ENCODE measurements at regions not wholly inside any gene's neighbourhood (a gene's known extent, or its start where the extent isn't known, plus 50 kb on each side); places are given as distances from the start of the nearest gene placed in this dataset.

DNA sequence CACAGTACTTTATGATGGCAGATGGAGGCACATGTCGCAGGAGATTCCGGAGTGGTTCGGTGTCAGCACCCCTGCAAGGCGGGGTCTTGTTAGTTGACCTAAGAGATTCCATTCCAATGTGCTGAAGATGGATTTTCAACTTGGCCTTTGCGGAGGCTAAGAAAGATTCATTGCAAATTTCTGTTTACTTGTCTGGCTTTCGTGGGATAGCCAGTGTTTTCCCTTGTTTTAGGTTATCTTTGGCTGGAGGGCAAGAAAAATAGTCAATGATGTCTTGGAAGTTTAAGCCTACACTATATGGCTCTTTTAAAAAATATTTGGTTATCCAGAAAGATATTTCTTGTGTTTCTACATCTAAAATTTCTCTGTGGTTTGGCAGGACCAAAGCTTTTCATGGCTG is 123.6 kb upstream of the PTCH1 start:
- in situ Hi-C loops (cut with MboI) = no loop called here
- H3K4me2 ChIP-seq (ENCODE audit: insufficient read depth, low read length) = no peak overlapping the region
- no peak for ATAC-seq
- no peak overlapping the region for H2AFZ ChIP-seq (ENCODE audit: low read depth, low read length)
- H3K4me3 ChIP-seq = no peak overlapping the region
- FAIRE-seq = no peak
- 2% methylated on average over 6 of the region's 6 CpGs for WGBS (ENCODE audit: insufficient coverage, low coverage, missing lambda C conversion rate)
- POLR2A ChIA-PET = no interaction called here
- no peak overlapping the region for H3K27ac ChIP-seq (ENCODE audit: extremely low read depth, low read depth, low read length)
- H3K4me1 ChIP-seq (replicated peaks in 1 of 2; ENCODE audit: control insufficient read depth in 2 of 2, insufficient read depth in 2 of 2, low read length in 2 of 2) = no peaks in the 10 kb centered on the region
- no peaks in the 10 kb centered on the region for H3K9me1 ChIP-seq (ENCODE audit: control insufficient read depth, insufficient read depth, low read length)
- intact Hi-C loops (cut with micrococcal nuclease) = no loop called here
- no peak for TF ChIP-seq RFX5 (IDR thresholded peaks at IDR 0.05; ENCODE audit: low read depth, low read length)
- no peak overlapping the region for H3K9ac ChIP-seq (ENCODE audit: insufficient read depth in 1 of 2, low read depth in 2 of 2, low read length in 2 of 2)
- H4K20me1 ChIP-seq (replicated peaks; ENCODE audit: control insufficient read depth, insufficient read depth, low read length) = no peaks in the 10 kb centered on the region
- H3K36me3 ChIP-seq (ENCODE audit: control insufficient read depth, insufficient read depth, low read length) = no peaks in the 10 kb centered on the region
- BruUV-seq (replicated peaks) = no TSS peak
- CTCF ChIA-PET (ENCODE audit: low intra/inter-chr PET ratio) = no interaction called here
- H3K79me2 ChIP-seq (ENCODE audit: control insufficient read depth, insufficient read depth, low read length) = no peaks in the 10 kb centered on the region
- no peaks in the 10 kb centered on the region; the same call in 1 of the 2 replicates for H3K9me3 ChIP-seq (replicated peaks; ENCODE audit: control insufficient read depth, insufficient read depth, low read depth, low read length)
- peaks cover 10 to 20% of the 10 kb centered on the region in 2 experiments; a peak in 4 of 5 replicates for H3K27me3 ChIP-seq (ENCODE audit: control insufficient read depth in 2 of 2, insufficient read depth in 2 of 2, low read length in 2 of 2)
- DNase-seq (ENCODE audit: extremely low read depth in 1 of 4, low spot score in 3 of 4) = no peak

DNA sequence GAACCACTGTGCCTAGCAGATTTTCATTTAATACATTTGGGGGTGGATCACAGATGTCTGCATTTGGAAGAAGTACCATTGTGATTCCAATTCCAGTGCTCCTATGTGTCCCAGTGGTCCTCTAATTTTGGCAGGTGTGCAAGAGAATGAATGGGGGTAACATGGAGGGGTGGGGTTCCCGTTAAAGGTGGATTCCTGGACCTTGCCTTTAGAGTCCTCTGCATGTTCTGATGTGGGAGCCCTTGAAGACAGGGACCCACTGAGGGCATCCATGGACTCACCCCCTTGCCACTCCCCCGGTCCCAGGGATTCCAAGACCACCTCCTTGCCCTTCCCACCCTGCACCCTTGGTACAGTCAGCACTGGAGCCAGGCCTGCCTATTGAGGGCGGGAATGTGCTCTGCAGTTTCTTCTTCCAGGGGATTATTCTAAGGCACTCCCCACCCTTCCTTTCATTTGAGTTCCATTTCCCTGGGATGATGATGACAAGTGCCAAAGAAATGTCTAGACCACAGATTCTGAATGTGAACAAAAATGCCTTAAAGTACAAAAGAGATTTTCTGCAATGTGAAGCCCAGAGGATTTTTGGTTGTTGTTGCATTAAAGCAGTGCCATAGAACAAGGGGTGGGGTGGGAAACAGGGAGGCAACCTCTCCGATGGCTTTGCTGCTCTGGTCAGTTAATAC is 119.4 kb upstream of the PTCH1 start:
- 2% methylated on average over 4 of the region's 4 CpGs for WGBS (ENCODE audit: insufficient coverage, low coverage, missing lambda C conversion rate)
- ATAC-seq (no peak), FAIRE-seq (no peak), DNase-seq (ENCODE audit: extremely low read depth in 1 of 4, low spot score in 3 of 4) (no peak)
- no peaks in the 10 kb centered on the region; the same call in 1 of the 2 replicates for H3K9me3 ChIP-seq (replicated peaks; ENCODE audit: control insufficient read depth, insufficient read depth, low read depth, low read length)
- no peaks in the 10 kb centered on the region for H4K20me1 ChIP-seq (replicated peaks; ENCODE audit: control insufficient read depth, insufficient read depth, low read length)
- H3K9me1 ChIP-seq (ENCODE audit: control insufficient read depth, insufficient read depth, low read length) = no peaks in the 10 kb centered on the region
- intact Hi-C loops (cut with micrococcal nuclease) (no loop called here), in situ Hi-C loops (cut with MboI) (no loop called here)
- no peak overlapping the region for H3K4me2 ChIP-seq (ENCODE audit: insufficient read depth, low read length)
- H3K27ac ChIP-seq (ENCODE audit: extremely low read depth, low read depth, low read length) = no peak overlapping the region
- ChIA-PET CTCF (ENCODE audit: low intra/inter-chr PET ratio) (no interaction called here), POLR2A (no interaction called here)
- H3K79me2 ChIP-seq (ENCODE audit: control insufficient read depth, insufficient read depth, low read length) = no peaks in the 10 kb centered on the region
- BruUV-seq (replicated peaks) = no TSS peak
- no peak overlapping the region for H3K9ac ChIP-seq (ENCODE audit: insufficient read depth in 1 of 2, low read depth in 2 of 2, low read length in 2 of 2)
- no peak overlapping the region for H2AFZ ChIP-seq (ENCODE audit: low read depth, low read length)
- H3K4me3 ChIP-seq = no peak overlapping the region
- H3K36me3 ChIP-seq (ENCODE audit: control insufficient read depth, insufficient read depth, low read length) = no peaks in the 10 kb centered on the region
- no peaks in the 10 kb centered on the region for H3K4me1 ChIP-seq (replicated peaks in 1 of 2; ENCODE audit: control insufficient read depth in 2 of 2, insufficient read depth in 2 of 2, low read length in 2 of 2)
- peaks cover 11 to 25% of the 10 kb centered on the region in 2 experiments; a peak in 4 of 5 replicates for H3K27me3 ChIP-seq (ENCODE audit: control insufficient read depth in 2 of 2, insufficient read depth in 2 of 2, low read length in 2 of 2)
- TF ChIP-seq, protein P1, sequence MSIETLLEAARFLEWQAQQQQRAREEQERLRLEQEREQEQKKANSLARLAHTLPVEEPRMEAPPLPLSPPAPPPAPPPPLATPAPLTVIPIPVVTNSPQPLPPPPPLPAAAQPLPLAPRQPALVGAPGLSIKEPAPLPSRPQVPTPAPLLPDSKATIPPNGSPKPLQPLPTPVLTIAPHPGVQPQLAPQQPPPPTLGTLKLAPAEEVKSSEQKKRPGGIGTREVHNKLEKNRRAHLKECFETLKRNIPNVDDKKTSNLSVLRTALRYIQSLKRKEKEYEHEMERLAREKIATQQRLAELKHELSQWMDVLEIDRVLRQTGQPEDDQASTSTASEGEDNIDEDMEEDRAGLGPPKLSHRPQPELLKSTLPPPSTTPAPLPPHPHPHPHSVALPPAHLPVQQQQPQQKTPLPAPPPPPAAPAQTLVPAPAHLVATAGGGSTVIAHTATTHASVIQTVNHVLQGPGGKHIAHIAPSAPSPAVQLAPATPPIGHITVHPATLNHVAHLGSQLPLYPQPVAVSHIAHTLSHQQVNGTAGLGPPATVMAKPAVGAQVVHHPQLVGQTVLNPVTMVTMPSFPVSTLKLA (conservative IDR thresholded peaks at IDR 0.05) = no peak
- TF ChIP-seq ZNF830 (CRISPR knock-in tag; IDR thresholded peaks at IDR 0.05) (no peak), NCOA6 (IDR thresholded peaks at IDR 0.05) (no peak), TFAM (CRISPR knock-in tag; conservative IDR thresholded peaks at IDR 0.05) (no peak)

All from K562 (cell line).